ENCODE measurements at regions not wholly inside any gene's neighbourhood (a gene's known extent, or its start where the extent isn't known, plus 50 kb on each side); places are given as distances from the start of the nearest gene placed in this dataset.
A peak's percentile ranks its signal among the peaks of the same experiment; 100 is the strongest.
"Not testable (repeated sequence)": the region's sequence is repeated elsewhere in the genome, so short reads cannot be mapped to it uniquely, and the experiment has no call there.

DNA sequence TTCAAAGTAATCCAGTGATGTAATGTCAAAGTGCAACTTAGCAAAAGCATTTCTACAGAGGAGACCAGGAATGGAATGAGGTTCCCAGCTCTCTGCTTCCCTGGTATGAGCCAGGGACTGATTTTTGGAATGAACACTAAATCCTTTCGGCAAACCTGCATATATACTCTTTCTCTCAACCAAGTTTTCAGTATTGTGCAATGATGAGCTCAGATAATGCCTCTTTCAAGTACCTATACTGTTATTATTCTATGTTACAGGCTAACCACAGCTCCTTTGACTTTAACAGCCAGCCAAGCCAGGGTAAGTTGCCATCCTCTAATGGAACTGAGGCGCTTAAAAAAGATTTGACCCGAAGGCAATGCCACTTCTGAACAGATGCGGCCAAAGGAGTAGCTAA lies 104.9 kb upstream of the FSCB start:
- DNase-seq = no peak

DNA sequence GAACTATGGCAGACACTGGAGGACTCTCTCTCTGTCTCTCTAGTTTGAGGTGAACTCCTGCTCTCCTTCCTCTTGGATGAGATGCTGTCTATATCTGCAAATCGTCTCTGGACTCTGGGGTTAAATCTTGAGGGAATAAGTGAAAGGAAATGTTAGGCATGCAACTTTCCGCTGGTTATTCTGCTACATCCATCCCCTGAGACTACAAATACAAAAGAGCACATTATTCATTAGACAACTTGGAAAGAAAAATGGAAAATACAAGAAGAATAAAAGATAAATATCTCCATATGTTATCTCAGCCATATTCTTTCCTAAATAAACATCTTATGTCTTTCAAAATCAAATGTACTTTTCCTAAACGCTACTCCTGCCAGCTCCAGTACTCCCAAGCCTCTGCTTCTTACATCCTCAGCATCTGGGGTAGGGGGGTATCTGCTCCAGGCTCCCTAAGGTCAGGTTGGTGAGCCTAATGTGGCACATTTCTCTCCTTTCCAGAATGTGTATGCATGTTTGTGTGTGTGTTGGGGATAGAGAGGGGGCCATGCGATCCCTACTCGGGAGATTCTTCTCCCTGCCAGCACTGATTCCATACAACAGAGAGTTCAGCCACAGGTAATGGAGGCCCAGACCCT lies 102.9 kb upstream of the FSCB start:
- peak; percentile 53 for DNase-seq

DNA sequence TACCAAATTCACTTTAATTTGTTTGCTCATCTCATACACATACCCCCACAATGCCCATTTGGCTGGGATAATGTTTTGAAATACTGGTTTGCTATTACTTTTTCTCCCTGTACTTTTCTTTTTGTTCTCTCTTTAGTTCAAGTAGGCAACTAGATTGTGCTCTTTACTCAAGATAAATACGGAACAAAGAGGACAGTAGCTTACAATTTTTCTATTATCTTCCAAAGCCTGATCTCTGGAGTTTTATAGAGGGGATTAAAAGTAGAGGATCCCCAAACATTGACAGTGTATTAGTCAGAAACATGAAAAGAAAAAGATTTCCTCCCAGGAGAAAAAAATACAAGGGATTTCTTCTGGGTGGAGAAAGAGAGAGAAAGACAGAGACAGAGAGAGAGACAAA lies 102.1 kb upstream of the FSCB start:
- no peak for DNase-seq

DNA sequence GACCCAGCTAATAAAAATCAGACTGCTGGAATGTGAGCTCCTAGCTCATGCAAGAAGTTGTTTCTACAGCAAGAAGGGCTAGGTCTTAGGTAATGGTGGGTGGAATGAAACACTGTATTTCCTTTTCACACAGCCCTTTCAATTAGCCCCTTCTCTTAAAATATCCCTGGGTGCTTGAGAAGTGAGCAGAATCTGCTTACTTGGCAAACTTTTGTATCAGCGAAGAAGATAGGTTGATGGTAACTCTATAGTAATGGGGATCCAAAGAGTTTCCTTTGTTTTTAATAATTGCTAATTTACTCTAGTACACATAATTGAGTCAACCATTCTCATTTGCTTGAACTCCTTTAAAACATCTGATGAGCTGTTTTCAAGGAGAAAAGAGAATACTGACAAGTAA lies 100.6 kb upstream of the FSCB start:
- DNase-seq = no peak

DNA sequence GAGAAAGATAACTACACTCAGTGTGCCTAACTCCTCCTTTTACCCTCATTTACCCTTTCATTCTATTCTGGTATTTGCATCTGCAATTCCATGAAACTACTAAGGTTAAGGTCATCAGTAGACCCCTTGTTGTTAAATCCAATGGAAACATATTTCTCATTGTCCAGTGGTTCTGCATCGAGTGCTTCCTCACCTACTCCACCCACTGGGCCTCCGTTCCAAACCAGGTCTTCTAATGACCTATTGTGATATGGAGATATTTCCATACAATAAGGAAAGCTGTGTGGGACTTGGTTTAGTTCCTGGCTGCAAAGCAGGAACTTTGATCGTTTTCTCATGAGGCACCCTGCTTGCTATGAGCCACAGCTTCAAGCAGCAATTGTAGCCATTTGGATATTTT lies 99.5 kb upstream of the FSCB start:
- no peak for DNase-seq

DNA sequence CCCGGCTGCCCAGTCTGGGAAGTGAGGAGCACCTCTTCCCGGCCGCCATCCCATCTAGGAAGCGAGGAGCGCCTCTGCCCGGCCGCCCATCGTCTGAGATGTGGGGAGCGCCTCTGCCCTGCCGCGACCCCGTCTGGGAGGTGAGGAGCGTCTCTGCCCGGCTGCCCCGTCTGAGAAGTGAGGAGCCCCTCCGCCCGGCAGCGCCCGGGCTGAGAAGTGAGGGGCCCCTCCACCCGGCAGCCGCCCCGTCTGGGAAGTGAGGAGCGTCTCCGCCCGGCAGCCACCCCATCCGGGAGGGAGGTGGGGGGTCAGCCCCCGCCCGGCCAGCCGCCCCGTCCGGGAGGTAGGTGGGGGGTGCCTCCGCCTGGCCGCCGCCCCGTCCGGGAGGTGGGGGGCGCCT lies 94.2 kb upstream of the FSCB start:
- not testable (repeated sequence) for DNase-seq

DNA sequence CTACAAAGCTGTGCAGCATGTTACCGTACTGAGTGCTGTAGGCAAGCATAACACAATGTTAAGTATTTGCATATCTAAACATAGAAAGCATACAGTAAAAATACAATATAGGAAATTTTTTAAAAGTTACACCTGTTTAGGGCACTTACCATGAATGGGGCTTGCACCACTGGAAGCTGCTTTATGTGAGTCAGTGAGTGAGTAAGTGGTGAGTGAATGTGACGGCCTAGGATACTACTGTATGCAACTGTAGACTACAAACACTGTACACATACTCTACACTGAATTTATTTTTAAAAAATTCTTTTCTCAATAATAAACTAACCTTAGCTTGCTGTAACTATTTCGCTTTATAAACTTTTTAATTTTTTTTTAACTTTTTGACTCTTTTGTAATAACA lies 82.1 kb upstream of the FSCB start:
- no peak for DNase-seq

DNA sequence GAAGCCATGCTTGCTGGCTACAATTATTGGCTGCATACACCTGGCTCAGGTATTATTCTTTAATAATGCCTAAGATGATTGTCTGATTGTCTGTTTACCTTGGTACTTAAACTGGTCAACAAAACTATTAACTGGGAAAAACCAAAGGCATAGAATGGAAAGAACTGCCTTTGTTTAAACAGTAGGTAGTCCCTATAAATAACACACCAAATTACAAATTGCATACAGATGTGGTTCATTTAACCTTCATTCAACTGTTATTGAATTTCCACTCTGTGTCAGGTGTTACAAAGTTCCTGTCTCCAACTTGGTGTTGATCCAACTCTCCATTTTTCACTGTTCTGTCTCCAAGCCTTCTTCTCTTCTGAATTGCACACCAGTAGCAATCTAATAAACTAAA lies 79.8 kb upstream of the FSCB start:
- no peak for DNase-seq

DNA sequence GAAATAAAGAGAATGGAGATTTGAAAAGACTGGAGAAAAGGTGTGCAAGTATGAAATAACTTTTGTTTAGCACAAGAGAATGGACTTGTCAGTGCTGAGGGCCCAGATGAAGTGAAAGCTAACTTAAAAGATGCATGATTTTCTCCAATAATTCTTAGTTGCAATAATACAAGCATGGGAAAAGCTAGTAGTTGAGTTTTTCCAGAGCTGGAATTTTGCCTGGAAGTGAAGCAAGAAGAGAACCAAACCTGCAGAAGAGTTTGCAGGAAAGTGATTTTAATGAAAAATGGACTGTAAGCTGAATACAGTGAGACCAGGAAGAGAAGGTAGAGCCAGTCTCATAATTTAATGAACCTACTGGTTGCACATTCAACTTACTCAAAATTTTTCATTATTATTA lies 69.3 kb upstream of the FSCB start:
- DNase-seq = no peak

DNA sequence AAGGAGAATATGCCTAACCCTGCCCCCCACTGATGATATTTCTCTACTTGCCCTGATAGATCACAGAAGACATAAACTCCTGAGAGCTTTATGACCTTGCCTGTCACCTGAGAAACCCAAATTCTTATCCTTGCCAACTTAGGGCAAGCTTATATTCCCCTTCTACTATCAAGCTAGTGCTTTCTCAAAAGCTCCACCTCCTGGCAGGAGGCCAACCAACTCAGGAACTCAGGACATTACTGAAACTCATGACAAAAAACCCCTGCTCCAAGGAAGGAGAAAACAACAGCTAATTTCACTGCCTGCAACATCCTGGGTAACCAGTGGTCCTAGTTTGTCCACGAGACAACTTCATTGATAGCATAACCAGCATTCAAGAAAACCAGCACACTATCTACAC lies 60.9 kb upstream of the FSCB start:
- no peak for DNase-seq

DNA sequence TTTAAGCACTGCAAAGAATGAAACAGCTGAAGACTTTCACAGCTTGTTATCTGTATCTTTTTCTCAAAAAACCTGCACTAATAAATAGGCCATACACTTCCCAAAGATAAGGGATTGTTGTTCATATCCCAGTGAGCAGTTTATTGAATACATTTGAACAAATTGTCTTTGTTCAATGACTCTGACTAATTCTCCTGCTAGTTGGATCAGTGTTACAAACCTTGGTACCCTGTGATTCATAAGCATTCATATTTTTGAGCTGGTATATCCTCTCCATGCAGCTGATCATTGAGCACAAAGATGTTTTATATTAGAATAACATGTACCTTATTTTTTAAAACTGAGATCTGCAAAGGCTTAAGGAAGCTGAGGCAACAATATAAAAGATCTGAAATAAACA lies 58.9 kb upstream of the FSCB start:
- no peak for DNase-seq

DNA sequence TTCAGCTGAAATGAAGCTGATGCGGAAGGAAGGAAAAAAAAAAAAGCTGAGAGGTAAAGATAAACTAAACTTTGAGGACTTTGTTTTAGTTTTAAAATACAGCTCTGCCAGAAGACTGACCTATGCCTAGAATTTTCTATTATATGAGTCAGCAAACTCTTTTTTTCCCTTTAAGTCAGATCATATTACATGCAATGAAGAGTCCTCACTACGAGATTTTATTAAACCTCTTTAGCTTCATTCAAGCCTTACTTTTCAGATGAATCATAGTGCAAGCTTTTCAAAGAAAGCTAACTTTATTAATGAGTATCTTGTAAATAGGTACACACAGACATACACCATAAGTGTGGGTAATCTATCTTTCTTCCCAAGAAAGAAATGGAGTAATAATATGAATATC lies 57.8 kb upstream of the FSCB start:
- DNase-seq = peak; percentile 21

All from fibroblast of upper back skin (primary cell).